ENCODE measurements at regions not wholly inside any gene's neighbourhood (a gene's known extent, or its start where the extent isn't known, plus 50 kb on each side); places are given as distances from the start of the nearest gene placed in this dataset.

DNA sequence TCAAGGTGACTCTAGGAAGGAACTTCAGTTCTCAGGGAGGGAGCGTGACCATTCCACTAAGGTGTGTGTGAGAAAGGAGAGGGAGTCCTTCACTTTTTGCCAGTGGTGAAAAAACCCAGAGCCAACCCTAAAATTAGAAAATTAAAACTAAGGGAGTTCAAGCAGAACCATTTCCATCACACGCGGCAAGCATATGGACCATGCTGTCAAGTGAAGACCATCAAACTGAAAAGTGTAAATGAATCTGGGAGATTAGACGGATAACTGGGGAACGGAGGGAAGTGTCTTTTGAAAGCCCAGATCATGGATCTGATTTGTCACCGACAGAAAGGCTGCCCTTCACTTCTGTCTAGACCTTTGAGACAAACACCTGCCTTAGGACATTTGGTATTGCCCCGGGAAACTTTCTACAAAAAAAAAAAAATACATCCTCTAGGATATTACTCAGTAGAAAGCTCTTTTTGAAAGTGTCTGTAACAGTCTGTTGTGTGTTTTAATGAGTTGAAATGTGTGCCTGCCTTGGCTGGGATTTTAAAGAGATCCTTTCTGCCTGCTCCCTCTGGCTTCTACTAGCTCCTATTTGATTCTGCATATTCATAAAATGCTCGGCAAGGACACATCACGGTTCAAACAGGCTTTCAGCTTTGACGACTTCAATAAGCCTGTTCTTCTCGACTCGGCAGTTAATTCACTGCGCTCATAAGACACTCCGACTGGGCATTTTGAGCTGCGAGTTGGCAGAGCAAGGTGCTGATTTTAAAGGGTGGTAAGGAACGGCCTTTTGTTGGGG, 81.4 kb upstream of the ERCC4 start:
- H3K4me1 ChIP-seq (ENCODE audit: insufficient read depth, low read length) = no peaks in the 10 kb centered on the region
- intact Hi-C loops (cut with micrococcal nuclease; ENCODE audit: unreplicated experiment) (no loop called here), in situ Hi-C loops (cut with HindIII; ENCODE audit: extremely low pct_ligation_motif_present, low pct_unique_long_range_greater_than_20kb) (no loop called here)
- no peak overlapping the region for H3K4me2 ChIP-seq (ENCODE audit: low read depth, low read length)
- no peak for FAIRE-seq
- no peak overlapping the region for H3K4me3 ChIP-seq (replicated peaks in 1 of 3; ENCODE audit: insufficient read depth in 1 of 3, low read depth in 2 of 3, low read length in 3 of 3)
- H3K9me3 ChIP-seq (ENCODE audit: low read length) = no peaks in the 10 kb centered on the region
- no peaks in the 10 kb centered on the region for H3K79me2 ChIP-seq (ENCODE audit: insufficient read depth, low read length)
- peaks cover 1 to 39% of the 10 kb centered on the region in 2 experiments; a peak in 4 of 5 replicates for H3K27me3 ChIP-seq (ENCODE audit: control insufficient read depth in 1 of 2, insufficient read depth in 2 of 2, low read length in 2 of 2)
- TF ChIP-seq MLLT10 (CRISPR knock-in tag; IDR thresholded peaks at IDR 0.05) (no peak), ZNF720 (CRISPR knock-in tag; IDR thresholded peaks at IDR 0.05) (no peak), ZNF569 (CRISPR knock-in tag; IDR thresholded peaks at IDR 0.05; ENCODE audit: borderline replicate concordance) (no peak), CEBPG (CRISPR knock-in tag; IDR thresholded peaks at IDR 0.05) (no peak), U2AF1 (optimal IDR thresholded peaks at IDR 0.05; ENCODE audit: low read depth, low read length) (no peak), HCFC1 (IDR thresholded peaks at IDR 0.05; ENCODE audit: low read depth, low read length) (no peak), NCOR1 (IDR thresholded peaks at IDR 0.05; ENCODE audit: borderline replicate concordance, low read length) (no peak), ARNT (IDR thresholded peaks at IDR 0.05) (no peak), JUNB (CRISPR knock-in tag; IDR thresholded peaks at IDR 0.05; ENCODE audit: borderline replicate concordance) (no peak), FOXA1 (IDR thresholded peaks at IDR 0.05) (no peak), FOXA1 (CRISPR knock-in tag; IDR thresholded peaks at IDR 0.05) (no peak)
- TF ChIP-seq, protein P1, sequence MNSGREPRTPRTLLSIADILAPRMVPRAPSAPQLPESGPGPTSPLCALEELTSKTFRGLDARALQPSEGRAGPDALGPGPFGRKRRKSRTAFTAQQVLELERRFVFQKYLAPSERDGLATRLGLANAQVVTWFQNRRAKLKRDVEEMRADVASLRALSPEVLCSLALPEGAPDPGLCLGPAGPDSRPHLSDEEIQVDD (CRISPR knock-in tag; IDR thresholded peaks at IDR 0.05; ENCODE audit: borderline replicate concordance) = no peak
- no peak for DNase-seq (ENCODE audit: low spot score)
- H4K20me1 ChIP-seq (ENCODE audit: insufficient read depth, low read length) = no peaks in the 10 kb centered on the region
- ChIA-PET CTCF (ENCODE audit: low intra/inter-chr PET ratio, low total read pairs) (no interaction called here), POLR2A (no interaction called here)
- H3K9ac ChIP-seq (ENCODE audit: insufficient read depth, low read depth, low read length) = no peak overlapping the region
- H3K36me3 ChIP-seq (replicated peaks in 1 of 2; ENCODE audit: control insufficient read depth in 1 of 2, insufficient read depth in 2 of 2, low read length in 2 of 2) = no peaks in the 10 kb centered on the region
- BruUV-seq (replicated peaks) = no TSS peak
- no peak overlapping the region for H3K27ac ChIP-seq (ENCODE audit: extremely low read length, insufficient read depth, low read length)
- WGBS (ENCODE audit: low lambda C conversion rate) = 51% methylated on average over 16 of the region's 16 CpGs
- no peak overlapping the region for H2AFZ ChIP-seq (ENCODE audit: low read length)
- no peak for ATAC-seq
